Lower lobe of right lung (tissue), 2 donors: ENCODE measurements at regions not wholly inside any gene's neighbourhood (a gene's known extent, or its start where the extent isn't known, plus 50 kb on each side); places are given as distances from the start of the nearest gene placed in this dataset.

Experiments
- ATAC-seq, 2 donors: fragments of 200-7000 bp; cut with Tn5 transposase; one replicate each; pipeline ENCODE4 v1.9.1; 2020 to 2022; ENCODE audit warnings: mild to moderate bottlenecking in 2 of 2, moderate library complexity in 2 of 2
- DNase-seq: peaks from one replicate; pipeline ENCODE4 v3.0.0-alpha.2; 2020
- H3K27ac ChIP-seq: fragments of 200-600 bp; one replicate; pipeline ENCODE4 v1.8.0; 2022
- H3K27me3 ChIP-seq: fragments of 200-600 bp; one replicate; pipeline ENCODE4 v1.8.0; 2022; ENCODE audit warnings: low read depth
- H3K36me3 ChIP-seq: fragments of 200-600 bp; one replicate; pipeline ENCODE4 v1.8.0; 2022; ENCODE audit warnings: mild to moderate bottlenecking
- H3K4me1 ChIP-seq: fragments of 200-600 bp; one replicate; pipeline ENCODE4 v1.8.0; 2022
- H3K4me3 ChIP-seq: fragments of 200-600 bp; one replicate; pipeline ENCODE4 v1.8.0; 2022; ENCODE audit warnings: mild to moderate bottlenecking
- H3K9me3 ChIP-seq: fragments of 200-600 bp; one replicate; pipeline ENCODE4 v1.8.0; 2022
- intact Hi-C: fragments of 100-400 bp; cut with DNase I; formaldehyde crosslinking; loops from one replicate; pipeline ENCODE4 v1.11.0; 2022
- TF ChIP-seq, protein P1 (sequence below): fragments of 200-600 bp; IDR thresholded peaks from one replicate; pipeline ENCODE4 v1.8.0; 2022; ENCODE audit warnings: antibody characterized with exemption, mild to moderate bottlenecking
- donor health status: DM: no; HTN: yes; CAD: no; lungs with severe emphysema.

DNA sequence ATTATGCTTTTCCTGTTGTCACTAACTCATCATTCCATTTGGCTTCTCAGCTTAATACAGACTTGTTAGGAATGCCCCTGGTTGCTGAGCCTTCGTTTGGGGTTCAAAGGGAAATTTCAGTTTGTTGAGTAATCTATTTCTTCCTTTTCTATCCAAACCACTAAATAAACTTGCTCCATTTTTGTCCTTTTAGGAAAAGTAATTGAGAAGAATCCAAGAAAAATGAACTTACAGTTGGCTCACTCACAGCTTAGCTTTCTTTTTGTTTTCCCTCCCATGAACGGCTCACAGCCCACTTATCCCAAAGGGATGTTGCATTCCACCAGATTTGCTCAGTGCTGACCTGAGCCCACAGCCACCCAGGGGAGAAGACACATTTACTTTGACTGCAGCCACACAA, 73.9 kb downstream of the SOX11 start:
- Histone ChIP-seq H3K27ac (no peak overlapping the region), H3K4me3 (no peak overlapping the region), H3K9me3 (no peaks in the 10 kb centered on the region), H3K4me1 (no peaks in the 10 kb centered on the region), H3K36me3 (no peaks in the 10 kb centered on the region), H3K27me3 (no peaks in the 10 kb centered on the region)
- DNase-seq (no peak), ATAC-seq (no peak)
- intact Hi-C loops, result no loop called here
- TF ChIP-seq, protein P1, sequence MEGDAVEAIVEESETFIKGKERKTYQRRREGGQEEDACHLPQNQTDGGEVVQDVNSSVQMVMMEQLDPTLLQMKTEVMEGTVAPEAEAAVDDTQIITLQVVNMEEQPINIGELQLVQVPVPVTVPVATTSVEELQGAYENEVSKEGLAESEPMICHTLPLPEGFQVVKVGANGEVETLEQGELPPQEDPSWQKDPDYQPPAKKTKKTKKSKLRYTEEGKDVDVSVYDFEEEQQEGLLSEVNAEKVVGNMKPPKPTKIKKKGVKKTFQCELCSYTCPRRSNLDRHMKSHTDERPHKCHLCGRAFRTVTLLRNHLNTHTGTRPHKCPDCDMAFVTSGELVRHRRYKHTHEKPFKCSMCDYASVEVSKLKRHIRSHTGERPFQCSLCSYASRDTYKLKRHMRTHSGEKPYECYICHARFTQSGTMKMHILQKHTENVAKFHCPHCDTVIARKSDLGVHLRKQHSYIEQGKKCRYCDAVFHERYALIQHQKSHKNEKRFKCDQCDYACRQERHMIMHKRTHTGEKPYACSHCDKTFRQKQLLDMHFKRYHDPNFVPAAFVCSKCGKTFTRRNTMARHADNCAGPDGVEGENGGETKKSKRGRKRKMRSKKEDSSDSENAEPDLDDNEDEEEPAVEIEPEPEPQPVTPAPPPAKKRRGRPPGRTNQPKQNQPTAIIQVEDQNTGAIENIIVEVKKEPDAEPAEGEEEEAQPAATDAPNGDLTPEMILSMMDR, result no peak

DNA sequence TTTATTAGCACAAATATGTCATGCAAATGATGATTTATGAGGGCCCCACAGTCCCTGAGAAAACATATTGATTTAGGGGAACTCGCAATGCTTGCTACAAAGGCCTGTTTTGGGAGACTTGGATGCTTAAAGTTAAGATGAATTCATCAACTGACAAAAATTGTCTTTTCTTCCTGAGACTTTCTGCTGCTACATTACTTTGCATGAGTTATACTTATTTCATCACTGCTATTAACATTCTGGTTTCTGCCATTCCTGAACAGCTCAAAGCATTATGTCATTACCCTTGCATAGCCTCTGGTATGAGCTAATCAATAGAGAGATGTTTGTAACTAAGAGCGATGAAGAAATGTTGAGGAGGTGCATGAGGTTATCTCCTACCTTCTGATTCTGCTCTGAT, 74.4 kb downstream of the SOX11 start:
- Histone ChIP-seq H3K4me1 (no peaks in the 10 kb centered on the region), H3K9me3 (no peaks in the 10 kb centered on the region), H3K4me3 (no peak overlapping the region), H3K27ac (no peak overlapping the region), H3K36me3 (no peaks in the 10 kb centered on the region), H3K27me3 (no peaks in the 10 kb centered on the region)
- intact Hi-C loops, result no loop called here
- TF ChIP-seq, protein P1, result no peak
- DNase-seq (no peak), ATAC-seq (no peak)

DNA sequence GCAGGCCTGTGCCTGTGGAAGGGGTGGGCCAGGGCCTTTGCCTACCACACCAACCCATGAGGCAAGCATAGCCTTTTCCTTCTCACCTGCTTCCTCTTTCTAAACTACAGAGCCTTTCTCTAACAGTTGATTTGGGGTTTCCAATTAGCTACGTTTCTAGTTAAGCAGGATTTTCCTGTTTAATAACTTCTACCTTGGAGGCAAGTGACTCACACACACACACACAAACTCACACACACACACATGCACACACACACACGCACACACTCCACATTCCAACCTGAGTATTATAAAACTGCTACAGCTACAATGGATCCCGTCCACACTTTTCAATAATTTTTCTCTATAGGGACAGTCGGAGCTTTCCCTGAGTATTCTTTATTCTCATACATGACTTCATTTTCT, 84.9 kb downstream of the SOX11 start:
- H3K36me3 ChIP-seq, result no peaks in the 10 kb centered on the region
- H3K9me3 ChIP-seq, result no peaks in the 10 kb centered on the region
- ATAC-seq, result peak; percentile 70 to 81
- no peak overlapping the region for H3K4me3 ChIP-seq
- intact Hi-C loops, result no loop called here
- TF ChIP-seq, protein P1, result no peak
- H3K27ac ChIP-seq, result no peak overlapping the region
- DNase-seq, result peak; percentile 59
- no peaks in the 10 kb centered on the region for H3K27me3 ChIP-seq
- no peaks in the 10 kb centered on the region for H3K4me1 ChIP-seq

DNA sequence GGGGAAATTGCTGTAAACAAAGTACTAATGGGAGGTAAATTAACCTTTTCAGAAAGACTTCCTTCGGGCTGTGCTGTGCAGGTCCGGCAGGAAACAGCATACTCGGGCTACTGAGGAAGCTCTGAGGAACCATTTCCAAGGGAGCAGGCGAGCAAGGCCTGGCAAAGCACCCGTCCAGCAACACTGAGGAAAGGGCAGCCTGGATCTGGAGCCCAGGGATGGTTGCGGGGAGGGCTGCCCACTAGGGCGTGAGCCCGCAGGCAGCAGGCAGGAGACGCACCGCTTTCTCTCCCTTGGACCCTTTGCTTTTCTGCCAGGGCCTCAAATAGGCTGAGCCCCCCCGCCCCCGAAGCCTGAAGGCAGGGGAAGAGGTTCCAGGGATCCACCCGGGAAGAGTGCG, 89.5 kb downstream of the SOX11 start:
- Histone ChIP-seq H3K27me3 (no peaks in the 10 kb centered on the region), H3K36me3 (no peaks in the 10 kb centered on the region), H3K4me3 (no peak overlapping the region), H3K9me3 (no peaks in the 10 kb centered on the region), H3K27ac (no peak overlapping the region), H3K4me1 (no peaks in the 10 kb centered on the region)
- ATAC-seq (no peak), DNase-seq (no peak)
- TF ChIP-seq, protein P1, result no peak
- intact Hi-C loops, result no loop called here

DNA sequence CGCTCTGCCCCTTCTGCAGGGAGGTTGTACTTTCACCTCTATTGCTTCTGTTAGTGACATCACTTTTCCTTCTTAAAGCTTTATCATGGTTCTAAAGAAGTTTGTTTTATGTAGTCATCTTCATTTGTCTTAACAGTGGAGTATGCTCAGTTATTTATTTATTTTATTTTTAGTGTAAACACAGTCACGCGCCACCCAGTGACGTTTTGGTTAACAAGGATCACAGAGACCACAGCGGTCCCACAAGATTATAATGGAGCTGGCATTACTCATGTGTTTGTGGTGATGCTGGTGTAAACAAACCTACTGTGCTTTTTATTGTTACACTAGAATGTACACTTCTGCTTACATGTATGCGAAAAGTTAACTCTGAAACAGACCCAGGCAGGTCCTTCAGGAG, 89.9 kb downstream of the SOX11 start:
- no peak overlapping the region for H3K27ac ChIP-seq
- H3K27me3 ChIP-seq, result no peaks in the 10 kb centered on the region
- no peaks in the 10 kb centered on the region for H3K9me3 ChIP-seq
- intact Hi-C loops, result no loop called here
- no peaks in the 10 kb centered on the region for H3K36me3 ChIP-seq
- no peaks in the 10 kb centered on the region for H3K4me1 ChIP-seq
- DNase-seq, result no peak
- TF ChIP-seq, protein P1, result no peak
- no peak for ATAC-seq
- no peak overlapping the region for H3K4me3 ChIP-seq

DNA sequence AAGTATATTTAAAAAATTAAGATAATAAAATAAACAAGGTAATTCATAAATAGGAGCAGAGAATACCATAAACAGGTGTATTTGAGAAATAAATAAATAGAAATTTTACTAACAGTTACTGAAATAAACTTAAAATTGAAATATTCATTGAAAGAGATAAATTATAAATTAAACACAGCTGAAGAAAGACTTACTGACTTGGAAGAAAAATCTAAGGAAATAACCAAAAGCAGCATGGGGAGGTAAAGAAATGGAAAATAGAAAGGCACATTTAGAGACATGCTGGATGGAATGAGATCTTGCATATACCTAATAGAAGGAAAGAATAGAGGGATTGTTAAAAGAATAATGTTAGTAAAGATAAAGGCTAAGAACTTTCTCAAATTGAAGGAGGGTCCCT, 96.3 kb downstream of the SOX11 start:
- intact Hi-C loops, result no loop called here
- TF ChIP-seq, protein P1, result no peak
- no peak for ATAC-seq

More for the DNA sequence above, 96.3 kb downstream of the SOX11 start:
- no peak overlapping the region for H3K4me3 ChIP-seq
- no peak overlapping the region for H3K27ac ChIP-seq
- no peaks in the 10 kb centered on the region for H3K4me1 ChIP-seq
- no peak for DNase-seq
- peaks cover 10% of the 10 kb centered on the region for H3K9me3 ChIP-seq
- no peaks in the 10 kb centered on the region for H3K27me3 ChIP-seq
- H3K36me3 ChIP-seq, result no peaks in the 10 kb centered on the region
